Activated naive CD4-positive, alpha-beta T cell treated with anti-CD3 and anti-CD28 coated beads, Interleukin-2, amount 10 ng/mL, durations not matched to agents 7 days and 5 days (primary cell): ENCODE measurements at regions not wholly inside any gene's neighbourhood (a gene's known extent, or its start where the extent isn't known, plus 50 kb on each side); places are given as distances from the start of the nearest gene placed in this dataset.

Experiments used
- CTCF ChIA-PET: fragments of 350-600 bp; sonication (Branson Sonifier 250); formaldehyde crosslinking; loops from one replicate; lab custom pipeline; 2021; ENCODE audit warnings: antibody characterized with exemption; lab: Charles Lee
- DNase-seq: peaks from one replicate; pipeline ENCODE4 v3.0.0-alpha.2; 2020
- H3K27ac Mint-ChIP-seq: one replicate; pipeline ENCODE4 v1.8.0; 2021; ENCODE audit warnings: mild to moderate bottlenecking, moderate library complexity, mixed read lengths
- H3K27me3 Mint-ChIP-seq: one replicate; pipeline ENCODE4 v1.8.0; 2021; ENCODE audit warnings: mild to moderate bottlenecking, mixed read lengths
- H3K36me3 Mint-ChIP-seq: one replicate; pipeline ENCODE4 v1.8.0; 2021; ENCODE audit warnings: mixed read lengths
- H3K4me1 Mint-ChIP-seq: one replicate; pipeline ENCODE4 v1.8.0; 2021; ENCODE audit warnings: mixed read lengths
- H3K4me3 Mint-ChIP-seq: one replicate; pipeline ENCODE4 v1.8.0; 2021; ENCODE audit warnings: mild to moderate bottlenecking, moderate library complexity, mixed read lengths
- H3K9me3 Mint-ChIP-seq: one replicate; pipeline ENCODE4 v1.8.0; 2021; ENCODE audit warnings: mixed read lengths

DNA sequence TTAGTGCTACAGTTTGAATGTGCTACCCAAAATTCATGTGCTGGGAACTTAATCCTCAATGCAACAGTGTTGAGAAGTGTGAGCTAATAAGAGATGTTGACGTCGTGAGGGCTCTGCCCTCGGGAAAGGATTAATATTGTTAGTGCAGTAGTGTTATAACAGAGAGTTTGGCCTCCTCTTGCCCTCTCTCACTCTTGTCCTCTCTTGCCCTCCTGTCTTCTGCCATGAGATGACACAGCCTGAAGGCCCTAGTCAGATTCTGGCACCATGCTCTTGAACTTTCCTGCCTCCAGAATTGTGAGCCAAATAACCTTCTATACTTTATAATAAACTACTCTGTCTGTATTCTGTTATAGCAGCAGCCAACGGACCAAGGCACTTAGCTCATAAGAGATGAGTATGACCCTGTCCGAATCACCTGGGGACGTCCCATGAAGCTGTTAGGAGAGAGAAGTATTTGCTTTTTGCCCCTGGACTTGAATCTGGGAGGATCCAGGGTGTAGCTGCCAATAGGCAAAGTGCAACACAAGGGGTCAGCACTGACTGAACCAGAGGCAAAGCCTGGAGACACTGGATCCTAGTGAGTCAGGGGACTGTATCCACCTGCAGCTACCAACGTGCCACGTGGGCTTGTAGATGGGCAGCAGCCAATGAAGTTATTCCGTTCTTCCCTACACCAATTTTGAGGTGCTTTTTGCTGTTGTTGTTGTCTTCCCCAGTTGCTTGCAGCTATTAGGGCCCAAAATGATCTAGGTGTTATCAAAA lies 233.7 kb downstream of the THBS2 start:
- no peak for DNase-seq
- CTCF ChIA-PET = no interaction called here
- Mint-ChIP-seq H3K27me3 (no peaks in the 10 kb centered on the region), H3K36me3 (no peaks in the 10 kb centered on the region), H3K27ac (no peak overlapping the region), H3K4me3 (no peak overlapping the region), H3K9me3 (peaks cover 8% of the 10 kb centered on the region), H3K4me1 (no peaks in the 10 kb centered on the region)

DNA sequence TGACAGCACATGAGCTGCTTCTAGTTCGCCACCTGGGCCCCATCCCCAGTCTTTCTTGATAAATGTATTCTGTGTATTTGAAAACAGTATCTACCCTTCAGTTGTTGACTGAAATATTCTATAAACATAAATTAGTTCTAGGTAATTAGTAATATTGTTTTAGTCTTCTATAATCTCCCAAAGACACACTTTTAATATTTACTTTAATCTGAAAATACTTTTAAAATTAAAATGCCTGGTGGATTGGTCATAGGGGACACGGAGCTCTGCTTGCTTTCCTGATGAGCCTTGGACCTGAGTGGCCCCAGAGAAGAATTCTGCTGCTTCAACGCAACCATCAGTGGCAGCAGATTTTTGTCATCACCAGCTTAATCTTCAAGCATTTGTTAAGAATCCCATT lies 234.5 kb downstream of the THBS2 start:
- no peak for DNase-seq
- H3K36me3 Mint-ChIP-seq = no peaks in the 10 kb centered on the region
- H3K4me1 Mint-ChIP-seq = no peaks in the 10 kb centered on the region
- no peak overlapping the region for H3K27ac Mint-ChIP-seq
- H3K27me3 Mint-ChIP-seq = no peaks in the 10 kb centered on the region
- peaks cover 8% of the 10 kb centered on the region for H3K9me3 Mint-ChIP-seq
- no peak overlapping the region for H3K4me3 Mint-ChIP-seq
- CTCF ChIA-PET = no interaction called here

DNA sequence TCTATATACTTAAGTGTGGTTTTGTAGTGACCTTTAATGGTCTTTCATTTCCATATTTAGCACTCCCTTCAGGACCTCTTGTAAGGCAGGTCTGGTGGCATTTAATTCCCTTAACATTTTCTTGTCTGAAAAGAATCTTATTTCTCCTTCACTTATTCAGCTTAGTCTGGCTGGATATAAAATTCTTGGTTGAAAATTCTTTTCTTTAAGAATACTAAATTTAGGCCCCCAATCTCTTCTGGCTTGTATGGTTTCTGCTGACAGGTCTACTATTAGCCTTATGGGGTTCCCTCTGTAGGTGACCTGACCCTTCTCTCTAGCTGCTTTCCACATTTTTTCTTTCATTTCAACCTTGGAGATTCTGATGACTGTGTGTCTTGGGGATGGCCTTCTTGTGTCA lies 236.9 kb downstream of the THBS2 start:
- H3K4me3 Mint-ChIP-seq = no peak overlapping the region
- no peak overlapping the region for H3K27ac Mint-ChIP-seq
- no peaks in the 10 kb centered on the region for H3K36me3 Mint-ChIP-seq
- peaks cover 3% of the 10 kb centered on the region for H3K9me3 Mint-ChIP-seq
- H3K4me1 Mint-ChIP-seq = no peaks in the 10 kb centered on the region
- no peak for DNase-seq
- no peaks in the 10 kb centered on the region for H3K27me3 Mint-ChIP-seq
- CTCF ChIA-PET = no interaction called here

DNA sequence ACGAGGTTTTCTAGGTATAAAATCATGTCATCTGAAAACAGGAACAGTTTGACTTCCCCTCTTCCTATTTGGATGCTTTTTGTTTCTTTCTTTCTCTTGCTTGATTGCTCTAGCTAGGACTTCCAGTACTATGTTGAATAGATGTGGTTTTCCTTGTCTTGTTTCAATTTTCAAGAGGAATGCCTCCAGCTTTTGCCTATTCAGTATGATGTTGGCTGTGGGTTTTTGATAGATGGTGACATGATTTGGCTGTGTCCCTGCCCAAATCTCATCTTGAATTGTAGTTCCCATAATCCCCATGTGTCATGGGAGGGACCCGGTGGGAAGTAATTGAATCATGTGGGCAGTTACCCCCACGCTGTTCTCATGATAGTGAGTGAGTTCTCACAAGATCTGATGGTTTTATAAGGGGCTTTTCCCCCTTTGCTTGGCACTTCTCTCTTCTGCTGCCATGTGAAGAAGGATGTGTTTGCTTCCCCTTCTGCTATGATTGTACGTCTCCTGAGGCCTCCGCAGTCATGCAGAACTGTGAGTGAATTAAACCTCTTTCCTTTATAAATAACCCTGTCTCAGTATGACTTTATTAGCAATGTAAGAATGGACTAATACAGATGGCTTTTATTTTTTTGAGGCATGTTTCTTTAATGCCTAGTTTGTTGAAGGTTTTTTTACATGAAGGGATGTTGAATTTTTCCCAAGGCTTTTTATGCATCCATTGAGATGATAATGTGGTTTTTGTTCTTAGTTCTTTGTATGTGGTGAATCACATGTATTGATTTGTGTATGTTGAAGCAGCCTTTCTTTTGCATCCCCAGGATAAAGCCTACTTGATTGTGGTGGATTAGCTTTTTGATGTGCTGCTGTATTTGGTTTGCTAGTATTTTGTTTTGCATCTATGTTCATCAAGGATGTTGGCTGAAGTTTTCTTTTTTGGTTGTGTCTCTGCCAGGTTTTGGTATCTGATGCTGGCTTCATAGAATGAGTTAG lies 239.1 kb downstream of the THBS2 start:
- H3K4me3 Mint-ChIP-seq = no peak overlapping the region
- H3K36me3 Mint-ChIP-seq = no peaks in the 10 kb centered on the region
- no peak overlapping the region for H3K27ac Mint-ChIP-seq
- no peak for DNase-seq
- no peaks in the 10 kb centered on the region for H3K4me1 Mint-ChIP-seq
- no peaks in the 10 kb centered on the region for H3K27me3 Mint-ChIP-seq
- CTCF ChIA-PET = no interaction called here
- peaks cover 3% of the 10 kb centered on the region for H3K9me3 Mint-ChIP-seq

DNA sequence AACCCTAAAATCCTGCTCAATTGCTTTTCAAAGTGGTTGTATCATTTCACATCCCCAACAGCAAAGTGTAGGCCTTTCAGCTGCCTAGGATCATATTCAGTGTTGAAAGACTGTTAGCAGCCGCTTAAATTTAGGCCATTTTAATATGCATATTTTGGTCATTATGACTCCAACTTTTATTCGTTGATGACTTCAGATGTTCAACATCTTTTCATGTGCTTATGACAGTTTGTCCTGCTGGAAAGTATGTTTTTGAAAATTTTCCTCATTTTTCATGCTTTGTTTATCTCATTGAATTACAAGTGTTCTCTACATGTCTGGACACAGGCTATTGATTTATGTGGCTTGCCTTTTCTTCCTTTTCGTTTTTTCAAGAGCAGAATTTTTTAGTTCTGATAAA lies 244.0 kb downstream of the THBS2 start:
- no peaks in the 10 kb centered on the region for H3K27me3 Mint-ChIP-seq

DNA sequence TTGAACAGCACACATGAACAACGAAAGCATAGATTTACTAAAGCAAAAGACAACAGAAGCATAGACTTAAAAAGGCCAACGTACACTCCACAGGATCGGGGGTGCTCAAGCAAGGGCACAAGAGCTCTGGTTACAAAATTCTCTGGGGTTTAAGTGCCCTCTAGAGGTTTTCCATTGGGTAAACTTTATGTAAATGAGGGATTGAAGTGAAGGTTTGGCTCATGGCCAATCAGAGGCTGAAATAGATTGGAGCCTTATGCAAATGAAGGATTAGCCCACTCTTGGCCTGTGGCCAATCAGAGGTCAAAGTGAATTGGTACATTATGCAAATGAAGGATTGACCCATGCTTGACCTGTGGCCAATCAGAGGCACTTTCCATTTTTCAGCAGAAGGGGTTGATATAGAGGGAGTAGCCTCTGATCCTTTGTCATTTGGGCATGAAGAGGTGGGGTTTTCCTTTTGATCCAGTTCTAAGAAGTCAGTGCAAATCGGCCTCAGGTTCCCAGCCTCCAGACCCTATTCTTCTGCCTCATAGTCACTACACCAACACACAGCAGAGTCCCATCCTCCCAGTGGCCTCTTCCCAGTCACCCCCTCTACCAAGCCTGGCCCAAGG lies 244.9 kb downstream of the THBS2 start:
- Mint-ChIP-seq H3K36me3 (no peaks in the 10 kb centered on the region), H3K9me3 (no peaks in the 10 kb centered on the region), H3K27ac (no peak overlapping the region), H3K4me1 (no peaks in the 10 kb centered on the region), H3K27me3 (no peaks in the 10 kb centered on the region), H3K4me3 (no peak overlapping the region)
- CTCF ChIA-PET = interaction anchor here (0.6 kb wide), 1 partner anchor 116 kb away, joined by 4 read pairs; no protein-coding TSS in a partner anchor
- no peak for DNase-seq

More for the DNA sequence above, 244.0 kb downstream of the THBS2 start:
- DNase-seq = no peak
- H3K4me3 Mint-ChIP-seq = no peak overlapping the region
- no peak overlapping the region for H3K27ac Mint-ChIP-seq
- H3K9me3 Mint-ChIP-seq = no peaks in the 10 kb centered on the region
- CTCF ChIA-PET = no interaction called here
- no peaks in the 10 kb centered on the region for H3K4me1 Mint-ChIP-seq
- H3K36me3 Mint-ChIP-seq = no peaks in the 10 kb centered on the region

DNA sequence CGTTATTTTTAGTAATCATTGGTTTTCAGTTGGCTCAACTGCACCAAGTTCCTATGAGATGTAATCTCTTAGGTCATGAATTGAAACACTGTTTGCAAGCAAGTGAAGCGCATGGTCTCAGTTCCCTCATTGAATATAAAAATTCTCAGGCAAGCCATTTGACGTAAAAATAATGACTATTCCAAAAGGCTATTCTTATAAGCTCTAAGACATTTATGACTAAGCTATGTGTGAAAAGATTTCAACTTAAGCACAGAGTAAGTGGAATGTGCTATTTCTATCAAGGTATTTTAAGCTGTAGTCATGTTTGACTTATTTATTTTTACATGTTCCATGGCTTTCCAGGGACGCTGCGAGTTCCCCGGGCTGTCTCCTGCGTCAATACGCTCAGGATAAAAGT lies 248.5 kb downstream of the THBS2 start:
- Mint-ChIP-seq H3K27ac (no peak overlapping the region), H3K9me3 (no peaks in the 10 kb centered on the region), H3K4me1 (no peaks in the 10 kb centered on the region), H3K36me3 (no peaks in the 10 kb centered on the region), H3K4me3 (no peak overlapping the region), H3K27me3 (peaks cover 4% of the 10 kb centered on the region)
- CTCF ChIA-PET = no interaction called here
- no peak for DNase-seq

DNA sequence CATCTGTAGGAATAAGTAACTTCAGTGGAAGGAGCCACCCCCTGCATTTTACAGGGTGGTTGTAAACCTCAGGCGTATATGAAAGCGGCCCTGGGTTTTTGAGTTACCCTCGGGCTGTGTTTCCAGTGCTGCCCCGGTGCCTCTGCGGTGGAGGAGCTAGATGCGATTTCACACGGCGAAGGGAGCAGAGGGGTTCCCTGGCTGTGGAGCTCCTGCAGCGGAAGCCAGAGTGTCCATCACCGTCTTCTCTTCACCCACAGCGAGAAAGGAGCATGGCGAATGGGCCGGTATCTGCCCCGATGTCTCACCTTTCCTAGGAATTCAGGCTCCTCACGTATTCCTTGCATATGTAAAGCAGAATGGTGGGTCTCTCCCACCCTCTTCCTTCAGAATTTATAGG lies 253.6 kb downstream of the THBS2 start:
- CTCF ChIA-PET = no interaction called here
- Mint-ChIP-seq H3K27me3 (peaks cover 4% of the 10 kb centered on the region), H3K36me3 (no peaks in the 10 kb centered on the region), H3K4me1 (no peaks in the 10 kb centered on the region), H3K9me3 (no peaks in the 10 kb centered on the region), H3K4me3 (no peak overlapping the region), H3K27ac (no peak overlapping the region)
- no peak for DNase-seq

DNA sequence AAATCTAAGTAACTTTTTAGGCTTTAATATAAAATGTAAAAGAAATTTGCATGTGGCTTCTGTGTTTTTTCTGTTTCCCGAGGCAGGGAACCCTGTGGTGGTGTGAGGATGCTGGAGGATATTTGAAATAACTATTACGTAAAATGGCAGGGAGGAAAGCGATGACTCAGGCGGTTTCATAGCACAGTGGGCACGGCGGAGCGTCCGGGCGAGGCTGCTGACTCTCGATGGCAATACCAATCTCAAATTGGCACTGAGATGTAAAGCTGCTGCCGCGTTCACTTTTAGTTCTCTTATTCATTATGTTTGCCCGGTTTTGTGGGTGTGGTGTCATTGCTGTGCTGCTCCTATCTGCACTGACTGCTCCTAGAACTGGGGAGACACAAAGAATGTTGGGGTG lies 254.3 kb downstream of the THBS2 start:
- no peak overlapping the region for H3K4me3 Mint-ChIP-seq
- no peaks in the 10 kb centered on the region for H3K4me1 Mint-ChIP-seq
- DNase-seq = no peak
- H3K27ac Mint-ChIP-seq = no peak overlapping the region
- H3K36me3 Mint-ChIP-seq = no peaks in the 10 kb centered on the region
- peaks cover 4% of the 10 kb centered on the region for H3K27me3 Mint-ChIP-seq
- CTCF ChIA-PET = no interaction called here
- no peaks in the 10 kb centered on the region for H3K9me3 Mint-ChIP-seq

DNA sequence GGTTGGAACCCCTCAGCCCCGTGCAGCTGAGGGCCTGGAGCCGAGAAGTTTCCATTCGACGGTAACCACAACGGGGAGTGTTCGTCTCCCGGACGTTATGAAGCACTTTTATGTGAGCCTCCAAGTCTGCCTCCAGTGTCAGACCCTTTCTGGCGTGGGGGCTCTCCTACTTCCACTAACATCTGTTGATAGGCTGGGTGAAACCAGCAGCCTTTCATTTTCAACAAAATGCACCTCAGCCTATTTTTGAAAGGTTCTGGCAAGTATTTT lies 257.4 kb downstream of the THBS2 start:
- Mint-ChIP-seq H3K27ac (no peak overlapping the region), H3K27me3 (no peaks in the 10 kb centered on the region), H3K36me3 (no peaks in the 10 kb centered on the region), H3K4me1 (no peaks in the 10 kb centered on the region), H3K4me3 (no peak overlapping the region), H3K9me3 (no peaks in the 10 kb centered on the region)
- no peak for DNase-seq
- CTCF ChIA-PET = no interaction called here

DNA sequence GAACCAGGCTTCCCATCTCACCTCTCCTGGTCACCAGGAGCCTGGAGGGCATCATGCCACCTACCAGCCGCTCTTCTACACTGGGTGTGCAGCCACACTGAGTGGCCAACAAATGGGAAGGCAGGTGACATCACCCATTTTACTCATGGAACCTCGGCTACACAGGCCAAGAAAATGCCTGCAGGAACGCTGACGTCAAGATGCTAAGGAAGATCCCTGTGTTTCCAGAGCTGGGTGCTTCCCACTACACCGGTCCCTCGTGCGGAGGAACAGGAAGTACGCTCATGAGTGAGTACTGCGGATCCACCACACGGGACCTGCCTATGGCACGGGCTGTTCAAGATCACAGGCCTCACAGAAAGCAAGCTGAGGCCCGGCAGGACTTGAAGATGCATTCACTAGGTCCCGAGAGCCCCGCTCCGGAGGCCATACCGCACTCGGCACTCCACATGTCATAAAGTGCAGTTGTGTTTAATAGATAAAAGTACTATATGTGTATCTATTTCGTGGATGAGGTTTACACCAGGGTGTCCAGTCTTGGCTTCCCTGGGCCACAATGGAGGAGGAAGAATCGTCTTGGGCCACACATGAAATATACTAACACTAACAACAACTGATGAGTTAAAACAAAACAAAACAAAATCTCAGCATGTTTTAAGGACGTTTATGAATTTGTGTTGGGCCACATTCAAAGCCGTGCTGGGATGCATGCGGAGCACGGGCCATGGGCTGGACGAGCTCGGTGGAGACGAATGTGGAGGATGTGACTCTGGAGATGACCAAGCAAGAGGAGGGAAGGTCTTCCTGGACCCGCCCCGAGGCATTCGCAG lies 257.9 kb downstream of the THBS2 start:
- H3K36me3 Mint-ChIP-seq = no peaks in the 10 kb centered on the region
- no peak overlapping the region for H3K4me3 Mint-ChIP-seq
- H3K27ac Mint-ChIP-seq = no peak overlapping the region
- H3K9me3 Mint-ChIP-seq = no peaks in the 10 kb centered on the region
- H3K4me1 Mint-ChIP-seq = no peaks in the 10 kb centered on the region
- DNase-seq = no peak
- CTCF ChIA-PET = no interaction called here
- no peaks in the 10 kb centered on the region for H3K27me3 Mint-ChIP-seq

DNA sequence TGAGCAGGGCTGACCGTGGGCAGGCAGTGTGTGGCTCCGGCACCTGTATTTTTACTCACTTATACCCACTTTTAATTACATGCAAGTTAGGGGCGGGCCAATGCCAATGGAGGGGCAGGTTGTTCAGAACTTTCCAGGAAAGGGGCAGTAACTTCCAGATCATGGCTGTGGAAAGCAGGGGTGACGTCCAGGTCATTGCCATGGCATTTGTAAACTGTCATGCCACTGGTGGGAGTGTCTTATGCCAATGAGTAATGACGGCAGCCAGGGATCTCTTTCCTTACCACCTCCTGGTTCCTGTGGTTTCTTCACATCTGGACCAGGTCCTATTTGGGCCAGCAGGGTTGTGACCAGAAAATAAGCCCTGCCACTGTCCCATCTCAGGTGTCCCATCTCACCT lies 258.7 kb downstream of the THBS2 start:
- no peaks in the 10 kb centered on the region for H3K27me3 Mint-ChIP-seq

DNA sequence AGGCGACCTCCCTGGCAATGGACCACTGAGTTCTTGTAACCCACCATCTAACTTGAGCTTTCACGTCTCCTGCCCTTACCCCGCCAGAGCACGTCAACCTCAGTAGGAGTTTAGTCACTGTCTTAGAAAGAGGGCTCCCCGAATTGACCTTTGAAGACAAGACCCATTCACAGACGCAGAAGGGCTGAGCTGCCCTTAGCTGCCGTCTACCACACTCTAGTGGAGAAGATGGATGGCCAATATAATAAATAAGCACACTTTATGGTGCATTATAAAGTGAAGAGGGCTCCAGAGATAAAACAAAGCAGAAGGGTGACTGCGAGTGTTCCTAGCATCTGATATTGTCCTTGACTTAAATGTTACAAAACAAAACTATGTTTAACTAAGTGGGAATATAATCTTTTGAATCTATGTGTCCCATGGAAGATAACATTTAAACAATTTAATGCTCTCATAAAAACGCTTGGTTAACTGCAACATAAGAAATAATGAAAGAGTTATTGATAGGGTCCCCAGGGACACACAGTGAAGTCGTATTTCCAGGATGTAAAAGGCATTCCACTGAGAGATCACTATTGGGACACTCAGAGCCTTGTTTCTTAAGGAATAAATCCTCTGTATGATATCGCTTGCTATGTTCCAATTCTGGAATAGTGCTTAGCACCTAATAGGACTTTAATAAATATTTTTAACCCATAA lies 261.1 kb downstream of the THBS2 start:
- no peak overlapping the region for H3K4me3 Mint-ChIP-seq
- CTCF ChIA-PET = no interaction called here
- no peaks in the 10 kb centered on the region for H3K4me1 Mint-ChIP-seq
- no peaks in the 10 kb centered on the region for H3K27me3 Mint-ChIP-seq
- H3K27ac Mint-ChIP-seq = no peak overlapping the region
- H3K9me3 Mint-ChIP-seq = no peaks in the 10 kb centered on the region
- DNase-seq = no peak
- H3K36me3 Mint-ChIP-seq = no peaks in the 10 kb centered on the region

More for the DNA sequence above, 258.7 kb downstream of the THBS2 start:
- H3K27ac Mint-ChIP-seq = no peak overlapping the region
- H3K4me1 Mint-ChIP-seq = no peaks in the 10 kb centered on the region
- CTCF ChIA-PET = no interaction called here
- no peak overlapping the region for H3K4me3 Mint-ChIP-seq
- no peaks in the 10 kb centered on the region for H3K36me3 Mint-ChIP-seq
- no peak for DNase-seq
- no peaks in the 10 kb centered on the region for H3K9me3 Mint-ChIP-seq
